NCI-H2171 treated with DMSO at 0.1 percent for 48 hours (cell line): ENCODE measurements at regions not wholly inside any gene's neighbourhood (a gene's known extent, or its start where the extent isn't known, plus 50 kb on each side); places are given as distances from the start of the nearest gene placed in this dataset.
"Not testable (repeated sequence)": the region's sequence is repeated elsewhere in the genome, so short reads cannot be mapped to it uniquely, and the experiment has no call there.

Experiments
- DNase-seq: peaks from one replicate; lab custom pipeline; 2025; lab: John Stamatoyannopoulos, UW

DNA sequence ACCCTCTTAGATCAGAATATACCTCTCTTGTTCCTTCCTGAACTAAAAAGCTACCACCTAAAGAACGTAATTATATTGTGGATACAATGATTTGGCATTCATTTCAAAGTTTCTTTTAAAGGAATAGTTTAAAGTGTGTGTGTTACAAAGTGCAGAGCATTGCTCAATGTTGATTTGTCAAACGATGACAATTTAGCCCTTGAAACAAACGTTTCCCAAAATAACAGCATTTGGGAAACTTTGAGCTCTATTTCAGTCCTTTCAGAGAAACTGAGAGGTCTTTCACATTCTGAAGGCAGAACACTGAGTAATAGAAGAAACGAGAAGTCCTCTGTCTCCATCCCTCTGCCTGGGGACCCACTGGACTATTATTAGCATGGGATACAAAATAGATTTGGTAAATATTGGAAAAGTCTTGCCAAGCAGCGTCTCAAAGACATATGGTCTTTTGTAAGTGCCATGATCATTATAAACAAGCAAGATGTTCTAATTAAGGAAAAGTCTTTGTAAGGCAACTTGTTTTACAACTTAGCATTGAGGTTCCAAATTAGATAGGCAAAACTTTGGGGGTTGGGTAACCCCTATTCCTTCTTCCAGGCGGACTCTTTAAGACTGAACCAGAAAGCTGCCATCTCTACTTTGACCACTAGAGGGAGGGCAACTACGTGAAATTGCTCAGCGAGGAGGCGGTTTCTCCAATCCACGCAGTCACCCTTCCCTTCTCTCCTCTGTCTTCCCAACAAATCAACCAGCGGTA, 208.8 kb downstream of the RNF144B start:
- peak; percentile 69 for DNase-seq

- no peak for DNase-seq
These were observed 209.3 kb downstream of the RNF144B start for GRCh38 chr6:18596531-18596835.

- no peak for DNase-seq
These were observed 211.6 kb downstream of the RNF144B start for GRCh38 chr6:18598551-18599264.

DNA sequence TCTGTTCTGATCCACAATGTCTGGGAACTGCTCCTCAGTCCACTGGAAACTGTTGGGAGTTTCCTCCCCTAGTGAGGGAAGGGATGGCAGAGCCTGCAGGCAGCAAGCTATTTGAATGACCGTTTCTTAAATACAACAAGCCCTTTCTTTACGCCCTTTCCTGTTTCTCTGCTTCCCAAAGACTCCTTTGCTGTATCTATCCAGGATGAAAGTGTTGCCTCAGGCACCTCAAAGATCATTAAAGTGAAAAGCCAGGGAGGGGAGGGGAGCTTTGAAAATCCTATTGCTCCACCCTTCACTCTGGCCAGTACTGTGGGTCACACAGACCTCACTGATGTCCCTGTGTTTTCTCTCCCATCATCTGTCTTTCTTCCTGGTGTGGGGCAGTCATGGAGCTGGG, 213.1 kb downstream of the RNF144B start:
- no peak for DNase-seq

- peak; percentile 53 for DNase-seq
These were observed 214.4 kb downstream of the RNF144B start for GRCh38 chr6:18601516-18602020.

DNA sequence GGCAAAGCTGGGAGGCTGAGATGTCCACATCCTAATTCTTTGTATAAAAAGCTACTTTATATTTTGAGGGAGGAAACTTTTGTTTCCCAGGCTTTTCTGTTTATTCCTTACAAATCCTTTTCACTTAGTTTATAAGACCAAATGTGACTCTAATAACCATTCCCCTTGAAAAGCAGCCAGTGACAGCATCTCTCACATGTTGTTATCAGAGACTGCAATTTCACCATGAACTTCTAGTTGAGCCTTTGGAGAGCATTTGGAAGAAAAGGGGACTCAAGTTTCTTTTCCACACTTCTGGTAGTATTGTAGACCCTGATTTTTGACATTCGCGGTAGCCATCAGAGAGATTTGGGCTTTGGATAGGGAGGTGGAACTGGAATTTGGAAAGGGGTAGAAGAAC, 215.8 kb downstream of the RNF144B start:
- DNase-seq: no peak

DNA sequence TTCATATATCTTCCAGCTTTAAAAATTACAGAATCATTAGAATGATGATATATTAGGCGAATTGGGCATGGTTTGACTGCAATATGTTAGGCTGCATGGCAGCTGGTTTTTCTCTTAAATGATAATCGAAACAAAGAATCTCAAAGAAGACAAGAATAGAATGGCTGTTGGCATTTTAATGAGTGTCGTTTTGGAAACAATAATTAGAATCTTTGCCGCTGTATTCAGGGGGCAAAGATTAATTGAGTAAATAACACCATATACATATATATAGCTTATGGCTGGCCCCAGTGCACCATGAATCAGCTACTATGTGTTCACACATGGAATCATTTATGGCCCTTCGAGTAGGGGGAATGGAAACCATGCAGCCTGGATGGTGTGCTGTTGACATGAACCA, 216.2 kb downstream of the RNF144B start:
- no peak for DNase-seq

- DNase-seq: no peak
These were observed 218.7 kb downstream of the RNF144B start for GRCh38 chr6:18605841-18606240.

GRCh38 chr6:18609715-18610114, 222.6 kb downstream of the RNF144B start:
- no peak for DNase-seq

DNA sequence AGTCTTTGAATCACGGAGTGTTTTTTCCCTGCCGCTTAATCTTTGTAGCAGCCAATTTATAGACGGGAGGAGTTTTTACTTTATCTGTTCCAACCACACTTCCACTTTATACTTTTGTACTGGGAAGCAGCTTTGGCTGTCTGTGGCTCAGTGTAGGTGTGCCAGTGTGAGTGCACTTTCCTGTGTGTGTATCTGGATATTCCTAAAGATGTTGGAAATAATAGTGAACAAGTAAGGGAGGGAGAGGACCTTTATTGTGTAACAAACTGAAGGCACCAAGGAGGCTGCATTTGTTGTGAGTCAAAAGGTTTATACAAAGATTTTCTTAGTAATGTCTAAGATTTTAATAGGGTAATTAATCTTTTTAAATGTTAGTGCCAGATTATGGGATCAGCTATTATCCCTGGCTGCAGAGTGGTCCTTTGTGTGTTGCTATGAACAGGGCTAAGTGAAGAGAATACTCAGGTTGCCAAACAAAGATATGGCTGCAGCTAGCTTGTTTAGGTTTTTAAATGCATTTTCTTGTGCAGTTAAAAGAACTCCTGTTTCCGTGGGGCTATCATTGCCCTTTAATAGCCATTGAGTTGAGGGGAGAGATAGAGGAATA, 226.3 kb downstream of the RNF144B start:
- no peak for DNase-seq

DNA sequence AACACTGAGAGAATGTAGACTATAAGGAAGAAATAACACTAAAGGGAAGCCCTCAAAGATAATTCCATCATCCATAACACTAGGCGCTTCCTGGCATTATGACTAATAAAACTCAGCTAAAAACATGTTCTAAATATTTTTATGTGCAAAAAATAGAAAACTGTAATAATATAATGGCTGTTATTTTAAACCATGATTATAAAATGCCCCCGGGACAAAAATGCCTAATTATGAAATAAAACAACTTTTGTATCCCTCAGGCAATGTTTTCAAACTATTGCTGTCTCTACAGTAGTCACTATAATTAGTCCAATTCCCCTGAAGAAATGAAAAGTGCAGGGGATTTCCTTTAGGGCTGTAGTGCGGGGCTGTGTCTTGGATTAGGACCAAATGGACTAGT, 242.4 kb downstream of the RNF144B start:
- no peak for DNase-seq

DNA sequence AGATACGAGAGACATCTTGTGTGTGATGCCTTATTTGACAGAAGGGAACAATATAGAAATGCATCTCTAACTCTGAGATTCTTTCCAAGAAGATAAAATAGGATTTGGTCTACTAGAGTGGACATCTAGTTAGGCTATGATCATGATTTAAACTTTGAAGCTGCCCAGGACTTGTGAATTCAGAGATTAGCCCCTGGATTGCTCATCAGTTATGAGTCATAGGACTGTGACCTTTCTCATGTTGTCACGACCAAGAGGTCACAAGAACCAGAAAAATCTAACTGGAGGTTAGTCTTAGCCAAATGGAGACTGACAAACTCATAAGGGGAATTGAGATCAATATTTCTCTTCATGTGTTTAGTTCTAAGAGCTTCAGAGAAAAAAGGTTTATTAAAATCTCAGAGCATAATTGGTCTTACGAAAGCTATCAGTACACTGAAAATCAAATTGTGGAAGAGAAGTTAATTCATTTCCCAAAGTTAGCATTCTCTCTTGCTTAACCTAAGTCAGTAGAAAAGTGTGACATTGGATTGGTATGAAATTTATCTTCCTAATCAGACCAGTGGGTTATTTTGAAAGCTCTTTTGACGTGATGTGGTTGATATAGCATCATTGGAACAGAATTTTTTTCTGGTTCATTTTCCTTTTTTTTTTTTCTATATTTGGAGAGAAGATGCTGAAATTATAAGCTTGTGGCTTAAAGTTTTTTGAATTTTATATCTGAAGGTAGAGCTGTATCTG, 245.7 kb downstream of the RNF144B start:
- DNase-seq: no peak

DNA sequence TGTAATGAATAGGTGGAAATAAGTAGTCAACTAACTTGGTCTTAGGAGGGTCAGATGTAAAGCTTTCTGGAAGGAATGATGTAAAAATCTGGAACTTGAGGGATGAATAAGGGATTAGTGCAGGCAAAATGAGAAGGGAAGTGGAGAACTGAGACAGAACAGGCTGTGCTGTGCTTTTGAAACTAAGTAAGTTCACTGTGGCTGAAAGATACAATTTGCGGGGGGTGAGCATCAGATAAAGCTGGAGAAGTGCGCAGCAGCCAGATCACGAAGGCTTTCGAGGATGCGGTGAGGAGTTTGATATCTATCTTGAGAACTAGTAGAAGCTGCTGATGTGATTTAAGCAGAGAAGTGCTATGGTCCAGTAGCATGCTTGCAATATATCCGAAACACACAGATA, 247.8 kb downstream of the RNF144B start:
- DNase-seq: no peak

- DNase-seq: no peak
These were observed 253.0 kb downstream of the RNF144B start for GRCh38 chr6:18640134-18640533.

- no peak for DNase-seq
These were observed 253.6 kb downstream of the RNF144B start for GRCh38 chr6:18640754-18641153.

DNA sequence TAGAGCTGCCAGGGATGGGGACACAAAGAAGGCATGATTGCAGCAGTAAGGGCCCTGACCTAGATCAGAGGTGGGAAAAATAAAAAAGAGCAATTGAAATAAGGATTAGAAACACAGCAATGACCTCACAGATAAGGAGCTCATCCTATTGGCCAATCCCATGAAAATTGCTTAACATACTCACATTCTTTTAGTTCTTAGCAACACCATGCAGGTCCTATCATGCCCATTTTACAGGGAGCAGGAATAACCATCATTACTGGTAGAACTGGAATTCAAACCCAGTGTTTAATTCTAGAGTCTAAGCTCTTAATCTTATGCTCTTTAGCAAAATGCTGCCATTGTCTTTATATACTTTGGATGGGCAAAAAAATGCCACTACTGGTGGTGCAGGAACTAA, 267.7 kb downstream of the RNF144B start:
- DNase-seq: no peak

DNA sequence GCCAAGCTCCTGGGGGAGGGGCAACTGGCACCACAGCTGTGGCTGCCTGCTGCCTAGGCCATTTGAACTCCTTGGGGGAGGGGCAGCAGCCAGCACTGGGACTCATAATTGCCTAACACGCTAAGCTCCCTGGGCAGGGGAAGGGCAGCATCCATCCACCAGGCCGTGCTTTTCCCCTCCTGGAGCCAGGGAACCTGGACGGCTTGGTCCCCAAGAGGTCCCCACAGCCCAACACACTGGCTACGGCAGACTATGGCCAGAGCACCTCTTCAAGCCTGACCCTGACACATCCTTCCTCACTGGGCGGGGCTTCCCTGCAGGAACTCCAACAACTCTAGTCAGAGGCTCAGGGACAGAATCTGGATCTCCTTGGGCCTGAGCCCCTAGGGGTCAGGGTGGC, 269.4 kb downstream of the RNF144B start:
- peak; percentile 67 for DNase-seq

DNA sequence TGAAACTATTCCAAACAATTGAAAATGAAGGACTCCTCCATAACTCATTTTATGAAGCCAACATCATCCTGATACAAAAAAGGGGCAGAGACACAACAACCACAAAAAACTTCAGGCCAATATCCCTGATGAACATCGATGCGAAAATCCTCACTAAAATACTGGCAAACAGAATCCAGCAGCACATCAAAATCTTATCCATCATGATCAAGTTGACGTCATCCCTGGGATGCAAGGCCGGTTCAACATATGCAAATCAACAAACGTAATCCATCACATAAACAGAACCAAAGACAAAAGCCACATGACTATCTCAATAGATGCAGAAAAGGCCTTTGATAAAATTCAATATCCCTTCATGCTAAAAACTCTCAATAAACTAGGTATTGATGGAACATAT, 272.8 kb downstream of the RNF144B start:
- not testable (repeated sequence) for DNase-seq

DNA sequence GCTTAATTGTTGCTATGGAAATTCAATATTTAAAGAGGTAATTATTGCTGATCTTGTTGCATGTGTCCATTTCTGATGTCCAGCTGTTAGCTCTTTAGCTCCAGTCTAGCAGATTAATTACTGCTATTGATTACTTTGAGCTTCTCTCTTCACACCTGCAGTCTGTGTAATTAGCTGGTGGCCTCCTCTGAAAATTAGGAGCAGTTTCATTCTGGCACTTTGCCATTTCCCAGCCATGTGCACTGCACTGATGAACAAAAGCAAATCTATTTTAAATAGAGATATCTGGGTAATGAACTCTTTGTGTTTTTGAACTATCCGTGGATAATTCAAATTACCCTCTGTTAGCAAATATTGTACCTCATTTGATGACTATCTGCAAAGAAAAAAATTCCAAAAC, 275.9 kb downstream of the RNF144B start:
- DNase-seq: peak; percentile 74

- no peak for DNase-seq
These were observed 277.3 kb downstream of the RNF144B start for GRCh38 chr6:18664401-18664800.

GRCh38 chr6:18667612-18668011, 280.5 kb downstream of the RNF144B start:
- DNase-seq: no peak

- DNase-seq: no peak
These were observed 281.8 kb downstream of the RNF144B start for GRCh38 chr6:18668994-18669393.

DNA sequence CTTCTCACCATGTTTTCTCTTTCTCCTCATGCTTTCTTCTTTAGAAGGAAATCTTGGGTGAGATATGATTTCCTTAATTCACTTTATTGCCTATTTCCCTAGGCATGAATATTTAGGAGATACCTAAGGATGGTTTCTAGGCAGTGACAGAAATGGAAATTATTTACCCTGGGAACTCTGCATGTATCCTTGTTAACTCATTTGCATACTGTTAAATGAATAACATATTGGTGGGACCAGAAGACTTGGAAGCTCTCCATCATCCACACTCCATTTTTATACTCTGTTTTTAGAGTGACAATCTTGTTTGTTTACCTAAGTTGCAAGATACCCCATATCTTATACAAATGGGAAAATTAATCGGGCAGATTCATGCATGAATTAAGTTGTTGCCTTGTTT, 285.7 kb downstream of the RNF144B start:
- DNase-seq: no peak
